Heart left ventricle (tissue), 13 donors: ENCODE measurements at regions not wholly inside any gene's neighbourhood (a gene's known extent, or its start where the extent isn't known, plus 50 kb on each side); places are given as distances from the start of the nearest gene placed in this dataset.
"Not testable (repeated sequence)": the region's sequence is repeated elsewhere in the genome, so short reads cannot be mapped to it uniquely, and the experiment has no call there.

Experiments used
- POLR2A ChIP-seq, 2 donors: fragments of 450-650 bp; IDR thresholded peaks; one replicate each; pipeline ENCODE4 v1.6.1; 2017; ENCODE audit warnings: antibody characterized with exemption in 2 of 2, mild to moderate bottlenecking in 2 of 2, moderate library complexity in 2 of 2
- TF ChIP-seq, protein P1 (sequence below), 12 donors: fragments of 200-600 bp; sonication (generic) in 4 of 12; IDR thresholded peaks; one replicate each; pipeline versions ENCODE4 v1.5.0 to v1.8.0; 2018 to 2022; ENCODE audit warnings: antibody characterized with exemption in 12 of 12, mild to moderate bottlenecking in 5 of 12
- donor health status: ischemic (EF 13 %, LVEDD 7.1; RV severe dilation, severe dysfunction).
- donor health status: DM: no; HTN: yes; CAD: no.
- donor health status: DM: no; HTN: no; CAD: no.
- donor health status: ischemic (EF 25% LVEDD 6.9; RV normal size, moderate dysfunction).
- donor health status: ischemic (EF 25% LVEDD 5.7; RV mildly dilated, moderate dysfunction).
- donor health status: ischemic (EF 35%, LVEDD 5.7; RV mildly dilated, moderate dysfunction).
- donor health status: nonischemic (EF 11% LVEDD 7.7; RV severe dilation, severe dysfunction).
- donor health status: DM: yes; HTN: yes; CAD: no.
- donor health status: PGD.
- donor health status: ischemic (EF 29% LVEDD 5.4; RV normal size, mild dysfunction).
- donor health status: nonischemic (EF 23%, LVEDD 6.1; RV moderate dilation, normal function).

DNA sequence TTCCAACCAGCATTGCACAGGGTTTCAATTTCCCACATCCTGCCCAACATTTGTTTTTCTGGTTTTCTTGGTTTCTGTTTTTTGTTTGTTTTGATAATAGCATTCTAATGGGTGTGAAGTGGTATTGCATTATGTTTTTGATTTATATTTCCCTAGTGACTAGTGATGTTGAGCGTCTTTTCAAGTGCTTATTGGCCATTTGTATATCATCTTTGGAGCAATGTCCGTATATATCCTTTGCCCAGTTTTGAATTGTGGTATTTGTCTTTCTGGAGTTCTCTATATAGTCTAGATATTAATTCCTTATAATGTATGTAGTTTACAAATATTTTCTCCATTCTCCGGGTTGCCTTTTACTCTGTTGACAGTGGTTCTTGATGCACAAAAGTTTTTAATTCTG lies 2168.1 kb upstream of the DEFB115 start:
- TF ChIP-seq, protein P1, sequence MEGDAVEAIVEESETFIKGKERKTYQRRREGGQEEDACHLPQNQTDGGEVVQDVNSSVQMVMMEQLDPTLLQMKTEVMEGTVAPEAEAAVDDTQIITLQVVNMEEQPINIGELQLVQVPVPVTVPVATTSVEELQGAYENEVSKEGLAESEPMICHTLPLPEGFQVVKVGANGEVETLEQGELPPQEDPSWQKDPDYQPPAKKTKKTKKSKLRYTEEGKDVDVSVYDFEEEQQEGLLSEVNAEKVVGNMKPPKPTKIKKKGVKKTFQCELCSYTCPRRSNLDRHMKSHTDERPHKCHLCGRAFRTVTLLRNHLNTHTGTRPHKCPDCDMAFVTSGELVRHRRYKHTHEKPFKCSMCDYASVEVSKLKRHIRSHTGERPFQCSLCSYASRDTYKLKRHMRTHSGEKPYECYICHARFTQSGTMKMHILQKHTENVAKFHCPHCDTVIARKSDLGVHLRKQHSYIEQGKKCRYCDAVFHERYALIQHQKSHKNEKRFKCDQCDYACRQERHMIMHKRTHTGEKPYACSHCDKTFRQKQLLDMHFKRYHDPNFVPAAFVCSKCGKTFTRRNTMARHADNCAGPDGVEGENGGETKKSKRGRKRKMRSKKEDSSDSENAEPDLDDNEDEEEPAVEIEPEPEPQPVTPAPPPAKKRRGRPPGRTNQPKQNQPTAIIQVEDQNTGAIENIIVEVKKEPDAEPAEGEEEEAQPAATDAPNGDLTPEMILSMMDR (IDR thresholded peaks at IDR 0.05) = not testable (repeated sequence)
- not testable (repeated sequence) for TF ChIP-seq POLR2A (IDR thresholded peaks at IDR 0.05)
